RWPE2 (cell line): ENCODE measurements at regions not wholly inside any gene's neighbourhood (a gene's known extent, or its start where the extent isn't known, plus 50 kb on each side); places are given as distances from the start of the nearest gene placed in this dataset.
A peak's percentile ranks its signal among the peaks of the same experiment; 100 is the strongest.

Experiments used
- ATAC-seq: fragments of 200-7000 bp; cut with Tn5 transposase; 3 replicates; pipeline ENCODE4 v1.9.1; 2021; ENCODE audit warnings: low read depth
- DNase-seq: peaks from one replicate; pipeline ENCODE4 v3.0.0-alpha.2; 2020; ENCODE audit warnings: low spot score
- H3K27ac ChIP-seq: fragments of 450-650 bp; 2 replicates; pipeline ENCODE4 v1.5.1; 2017; ENCODE audit warnings: mild to moderate bottlenecking; ENCODE audit not compliant: poor library complexity, severe bottlenecking
- H3K27me3 ChIP-seq: fragments of 250-450 bp; sonication (Bioruptor Pico); 2 replicates; pipeline ENCODE4 v1.5.1; 2021; ENCODE audit warnings: mild to moderate bottlenecking, moderate library complexity; ENCODE audit not compliant: insufficient read depth, poor library complexity, severe bottlenecking
- H3K36me3 ChIP-seq: fragments of 250-450 bp; sonication (Bioruptor Pico); 2 replicates; pipeline ENCODE4 v1.5.1; 2020; ENCODE audit warnings: low read depth, mild to moderate bottlenecking, moderate library complexity
- H3K4me1 ChIP-seq: fragments of 250-450 bp; sonication (Bioruptor Pico); 2 replicates; pipeline ENCODE4 v1.5.1; 2021; ENCODE audit warnings: mild to moderate bottlenecking, moderate library complexity; ENCODE audit not compliant: insufficient read depth, poor library complexity, severe bottlenecking
- H3K4me3 ChIP-seq: fragments of 250-450 bp; sonication (Bioruptor Pico); 2 replicates; pipeline ENCODE4 v1.5.1; 2021; ENCODE audit warnings: mild to moderate bottlenecking, moderate library complexity; ENCODE audit not compliant: severe bottlenecking
- H3K9me3 ChIP-seq: fragments of 250-450 bp; sonication (Bioruptor Pico); 2 replicates; pipeline ENCODE4 v1.5.1; 2021; ENCODE audit warnings: mild to moderate bottlenecking, moderate library complexity; ENCODE audit not compliant: severe bottlenecking
- TF ChIP-seq, protein P1 (sequence below): fragments of 450-650 bp; IDR thresholded peaks from one replicate; pipeline ENCODE4 v1.5.1; 2017; ENCODE audit warnings: mild to moderate bottlenecking, moderate library complexity; ENCODE audit not compliant: poor library complexity, severe bottlenecking

GRCh38 chr2:191746346-191747169, 68.6 kb downstream of the NABP1 start:
- TF ChIP-seq, protein P1, sequence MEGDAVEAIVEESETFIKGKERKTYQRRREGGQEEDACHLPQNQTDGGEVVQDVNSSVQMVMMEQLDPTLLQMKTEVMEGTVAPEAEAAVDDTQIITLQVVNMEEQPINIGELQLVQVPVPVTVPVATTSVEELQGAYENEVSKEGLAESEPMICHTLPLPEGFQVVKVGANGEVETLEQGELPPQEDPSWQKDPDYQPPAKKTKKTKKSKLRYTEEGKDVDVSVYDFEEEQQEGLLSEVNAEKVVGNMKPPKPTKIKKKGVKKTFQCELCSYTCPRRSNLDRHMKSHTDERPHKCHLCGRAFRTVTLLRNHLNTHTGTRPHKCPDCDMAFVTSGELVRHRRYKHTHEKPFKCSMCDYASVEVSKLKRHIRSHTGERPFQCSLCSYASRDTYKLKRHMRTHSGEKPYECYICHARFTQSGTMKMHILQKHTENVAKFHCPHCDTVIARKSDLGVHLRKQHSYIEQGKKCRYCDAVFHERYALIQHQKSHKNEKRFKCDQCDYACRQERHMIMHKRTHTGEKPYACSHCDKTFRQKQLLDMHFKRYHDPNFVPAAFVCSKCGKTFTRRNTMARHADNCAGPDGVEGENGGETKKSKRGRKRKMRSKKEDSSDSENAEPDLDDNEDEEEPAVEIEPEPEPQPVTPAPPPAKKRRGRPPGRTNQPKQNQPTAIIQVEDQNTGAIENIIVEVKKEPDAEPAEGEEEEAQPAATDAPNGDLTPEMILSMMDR = no peak
- Histone ChIP-seq H3K36me3 (no peaks in the 10 kb centered on the region), H3K4me1 (no peaks in the 10 kb centered on the region), H3K4me3 (no peak overlapping the region), H3K27ac (no peak overlapping the region), H3K9me3 (no peaks in the 10 kb centered on the region), H3K27me3 (no peaks in the 10 kb centered on the region)
- no peak for ATAC-seq
- no peak for DNase-seq

- Histone ChIP-seq H3K9me3 (no peaks in the 10 kb centered on the region), H3K27ac (no peak overlapping the region), H3K4me1 (no peaks in the 10 kb centered on the region), H3K27me3 (no peaks in the 10 kb centered on the region), H3K4me3 (no peak overlapping the region), H3K36me3 (no peaks in the 10 kb centered on the region)
- DNase-seq (no peak), ATAC-seq (no peak)
- TF ChIP-seq, protein P1 = no peak
These were observed 69.2 kb downstream of the NABP1 start for GRCh38 chr2:191747170-191747530.

DNA sequence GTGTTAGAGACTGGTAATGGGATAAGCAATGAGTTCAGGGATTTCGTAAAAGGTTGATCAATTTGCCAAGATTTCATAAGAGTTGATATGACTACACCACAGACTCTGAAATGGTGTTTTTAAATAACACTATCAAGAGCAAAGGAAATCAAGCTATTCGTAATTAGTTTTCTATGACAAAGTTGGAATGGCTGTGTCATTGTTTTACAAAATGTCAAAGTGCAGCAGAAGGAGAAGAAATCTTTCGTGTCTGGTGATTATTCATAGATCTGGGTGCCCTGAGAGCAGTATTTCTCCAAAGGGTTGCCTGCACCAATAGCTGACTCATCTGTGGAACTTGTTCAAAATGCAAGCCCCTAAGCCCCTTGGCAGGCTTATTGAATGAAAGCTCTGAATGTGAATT, 70.1 kb downstream of the NABP1 start:
- Histone ChIP-seq H3K4me1 (no peaks in the 10 kb centered on the region), H3K27ac (no peak overlapping the region), H3K9me3 (no peaks in the 10 kb centered on the region), H3K27me3 (no peaks in the 10 kb centered on the region), H3K4me3 (no peak overlapping the region), H3K36me3 (no peaks in the 10 kb centered on the region)
- DNase-seq (no peak), ATAC-seq (no peak)
- TF ChIP-seq, protein P1 = no peak

DNA sequence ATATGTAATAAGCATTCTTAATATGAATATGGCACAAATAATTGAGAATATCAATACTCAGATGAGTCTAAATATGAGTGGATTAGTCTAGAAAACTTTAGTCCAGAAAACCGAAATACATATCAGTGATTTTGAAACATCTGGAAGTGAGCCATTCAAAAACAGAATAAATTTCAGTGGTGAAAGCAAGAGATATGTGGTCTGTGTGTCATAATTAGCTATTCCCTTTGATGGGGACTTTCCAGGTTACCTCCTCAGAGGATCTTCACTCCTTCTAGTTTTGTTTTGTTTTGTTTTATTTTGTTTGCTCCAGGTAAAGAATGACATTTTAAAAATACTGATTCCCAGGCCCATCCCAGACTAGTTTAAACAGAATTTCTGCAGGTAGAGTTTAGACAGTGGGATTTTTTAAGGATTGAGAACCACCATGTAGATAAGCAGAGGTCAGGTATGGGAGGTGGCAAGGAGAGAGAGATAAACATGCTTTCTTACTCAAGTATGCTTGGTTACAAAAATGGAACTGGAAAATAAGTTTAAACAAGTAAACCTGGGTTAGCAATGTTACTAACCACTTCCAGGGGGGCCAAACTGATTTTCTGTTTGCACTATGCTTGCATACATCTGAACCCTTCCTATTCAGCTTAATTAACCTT, 70.7 kb downstream of the NABP1 start:
- no peaks in the 10 kb centered on the region for H3K4me1 ChIP-seq
- TF ChIP-seq, protein P1 = no peak
- no peak overlapping the region for H3K4me3 ChIP-seq
- H3K27me3 ChIP-seq = no peaks in the 10 kb centered on the region
- DNase-seq (no peak), ATAC-seq (no peak)
- H3K36me3 ChIP-seq = no peaks in the 10 kb centered on the region
- no peak overlapping the region for H3K27ac ChIP-seq
- H3K9me3 ChIP-seq = no peaks in the 10 kb centered on the region

- no peaks in the 10 kb centered on the region for H3K27me3 ChIP-seq
- ATAC-seq = 0 out of 3 replicates have a peak, but pooled peaks have one; percentile 45
- H3K4me3 ChIP-seq = no peak overlapping the region
- H3K27ac ChIP-seq = no peak overlapping the region
- TF ChIP-seq, protein P1 = no peak
- H3K9me3 ChIP-seq = no peaks in the 10 kb centered on the region
- no peaks in the 10 kb centered on the region for H3K4me1 ChIP-seq
- no peak for DNase-seq
- no peaks in the 10 kb centered on the region for H3K36me3 ChIP-seq
These were observed 71.2 kb downstream of the NABP1 start for GRCh38 chr2:191749181-191749540.
